ENCODE measurements at regions not wholly inside any gene's neighbourhood (a gene's known extent, or its start where the extent isn't known, plus 50 kb on each side); places are given as distances from the start of the nearest gene placed in this dataset.

GRCh38 chr2:188131281-188131680, 160.4 kb upstream of the GULP1 start:
- WGBS, 5 donors: 73 to 85% (median 81%) methylated on average over 1 of the region's 1 CpG
- no peaks in the 10 kb centered on the region for H3K4me1 ChIP-seq
- no peak overlapping the region for H3K4me3 ChIP-seq
- intact Hi-C loops (cut with DNase I; ENCODE audit: low total_unique reads): no loop called here
- H3K9me3 ChIP-seq: no peaks in the 10 kb centered on the region
- H3K36me3 ChIP-seq: no peaks in the 10 kb centered on the region
- TF ChIP-seq EP300 (IDR thresholded peaks at IDR 0.05): no peak
- TF ChIP-seq POLR2AphosphoS5 (IDR thresholded peaks at IDR 0.05): no peak
- no peak overlapping the region for H3K27ac ChIP-seq
- no peaks in the 10 kb centered on the region for H3K27me3 ChIP-seq
- DNase-seq: no peak

DNA sequence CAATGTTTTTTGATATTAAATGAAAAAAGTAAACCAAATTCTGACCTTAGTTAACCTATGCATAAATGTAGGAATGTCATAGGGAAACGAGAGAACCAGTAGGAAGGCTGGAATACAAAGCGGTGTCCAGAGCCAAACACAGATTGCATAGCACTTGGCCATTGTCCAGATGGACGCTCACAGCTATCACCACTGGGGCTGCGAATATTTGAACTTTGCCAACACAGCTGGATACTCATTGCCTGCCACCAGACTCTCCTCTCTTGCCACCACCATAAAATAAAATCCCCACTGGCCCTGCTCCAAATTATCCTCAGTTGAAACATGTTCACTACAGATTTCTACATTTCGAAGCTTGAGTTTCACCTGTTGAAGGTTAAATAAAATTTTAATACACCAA, 159.3 kb upstream of the GULP1 start:
- no peaks in the 10 kb centered on the region for H3K27me3 ChIP-seq
- H3K9me3 ChIP-seq: no peaks in the 10 kb centered on the region
- H3K4me1 ChIP-seq: no peaks in the 10 kb centered on the region
- WGBS, 5 donors: 41 to 64% (median 51%) methylated on average over 5 of the region's 5 CpGs
- no peaks in the 10 kb centered on the region for H3K36me3 ChIP-seq
- intact Hi-C loops (cut with DNase I; ENCODE audit: low total_unique reads): no loop called here
- no peak for TF ChIP-seq EP300 (IDR thresholded peaks at IDR 0.05)
- TF ChIP-seq, protein P1, sequence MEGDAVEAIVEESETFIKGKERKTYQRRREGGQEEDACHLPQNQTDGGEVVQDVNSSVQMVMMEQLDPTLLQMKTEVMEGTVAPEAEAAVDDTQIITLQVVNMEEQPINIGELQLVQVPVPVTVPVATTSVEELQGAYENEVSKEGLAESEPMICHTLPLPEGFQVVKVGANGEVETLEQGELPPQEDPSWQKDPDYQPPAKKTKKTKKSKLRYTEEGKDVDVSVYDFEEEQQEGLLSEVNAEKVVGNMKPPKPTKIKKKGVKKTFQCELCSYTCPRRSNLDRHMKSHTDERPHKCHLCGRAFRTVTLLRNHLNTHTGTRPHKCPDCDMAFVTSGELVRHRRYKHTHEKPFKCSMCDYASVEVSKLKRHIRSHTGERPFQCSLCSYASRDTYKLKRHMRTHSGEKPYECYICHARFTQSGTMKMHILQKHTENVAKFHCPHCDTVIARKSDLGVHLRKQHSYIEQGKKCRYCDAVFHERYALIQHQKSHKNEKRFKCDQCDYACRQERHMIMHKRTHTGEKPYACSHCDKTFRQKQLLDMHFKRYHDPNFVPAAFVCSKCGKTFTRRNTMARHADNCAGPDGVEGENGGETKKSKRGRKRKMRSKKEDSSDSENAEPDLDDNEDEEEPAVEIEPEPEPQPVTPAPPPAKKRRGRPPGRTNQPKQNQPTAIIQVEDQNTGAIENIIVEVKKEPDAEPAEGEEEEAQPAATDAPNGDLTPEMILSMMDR (IDR thresholded peaks at IDR 0.05): no peak
- no peak overlapping the region for H3K27ac ChIP-seq
- no peak overlapping the region for H3K4me3 ChIP-seq
- peak in 1 of 2 donors; percentile 17 for DNase-seq

- Histone ChIP-seq H3K4me3 (no peak overlapping the region), H3K27ac (no peak overlapping the region), H3K27me3 (no peaks in the 10 kb centered on the region), H3K36me3 (no peaks in the 10 kb centered on the region), H3K9me3 (no peaks in the 10 kb centered on the region), H3K4me1 (no peaks in the 10 kb centered on the region)
- 29 to 46% (median 43%) methylated on average over 1 of the region's 1 CpG for WGBS, 5 donors
- no peak for DNase-seq
- TF ChIP-seq POLR2A (IDR thresholded peaks at IDR 0.05): no peak
- no peak for TF ChIP-seq POLR2AphosphoS5 (IDR thresholded peaks at IDR 0.05)
- no peak for TF ChIP-seq EP300 (IDR thresholded peaks at IDR 0.05)
- TF ChIP-seq, protein P1 (IDR thresholded peaks at IDR 0.05): no peak
- intact Hi-C loops (cut with DNase I; ENCODE audit: low total_unique reads): no loop called here
These were observed 157.4 kb upstream of the GULP1 start for GRCh38 chr2:188134241-188134640.

DNA sequence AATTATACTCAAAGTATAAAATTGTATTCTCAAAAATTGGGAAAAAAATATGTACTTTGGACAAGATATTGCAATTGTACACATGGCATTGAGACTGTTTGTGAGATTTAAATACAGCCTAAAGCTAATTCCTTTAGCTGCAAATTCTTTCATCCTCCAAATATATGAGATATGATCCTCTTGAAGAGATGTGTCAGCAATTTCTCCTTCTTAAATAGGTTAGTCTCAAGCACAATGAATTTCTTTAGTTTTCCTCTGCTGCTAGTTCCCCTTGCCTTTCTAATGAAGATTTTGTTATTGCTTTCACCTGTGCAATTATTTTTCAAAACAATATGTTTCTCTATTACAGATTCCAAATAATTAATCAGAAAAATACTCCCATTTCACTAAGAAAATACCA, 153.4 kb upstream of the GULP1 start:
- DNase-seq: no peak
- Histone ChIP-seq H3K9me3 (no peaks in the 10 kb centered on the region), H3K27me3 (no peaks in the 10 kb centered on the region), H3K36me3 (no peaks in the 10 kb centered on the region), H3K4me3 (no peak overlapping the region), H3K4me1 (no peaks in the 10 kb centered on the region), H3K27ac (no peak overlapping the region)
- no peak for TF ChIP-seq EP300 (IDR thresholded peaks at IDR 0.05)
- TF ChIP-seq, protein P1 (IDR thresholded peaks at IDR 0.05): no peak
- TF ChIP-seq POLR2AphosphoS5 (IDR thresholded peaks at IDR 0.05): no peak
- TF ChIP-seq POLR2A (IDR thresholded peaks at IDR 0.05): no peak
- intact Hi-C loops (cut with DNase I; ENCODE audit: low total_unique reads): no loop called here

GRCh38 chr2:188142088-188142487, 149.6 kb upstream of the GULP1 start:
- intact Hi-C loops (cut with DNase I; ENCODE audit: low total_unique reads): no loop called here
- no peak for DNase-seq
- Histone ChIP-seq H3K27ac (no peak overlapping the region), H3K4me3 (no peak overlapping the region), H3K4me1 (peaks cover 0 to 4% (median 0%) of the 10 kb centered on the region in 4 donors), H3K36me3 (no peaks in the 10 kb centered on the region), H3K27me3 (no peaks in the 10 kb centered on the region), H3K9me3 (no peaks in the 10 kb centered on the region)
- TF ChIP-seq, protein P1 (IDR thresholded peaks at IDR 0.05): no peak
- TF ChIP-seq POLR2A (IDR thresholded peaks at IDR 0.05): no peak
- TF ChIP-seq EP300 (IDR thresholded peaks at IDR 0.05): no peak
- no peak for TF ChIP-seq POLR2AphosphoS5 (IDR thresholded peaks at IDR 0.05)

Measured in stomach (tissue), 8 donors.